Stimulated activated naive CD4-positive, alpha-beta T cell (primary cell): ENCODE measurements at regions not wholly inside any gene's neighbourhood (a gene's known extent, or its start where the extent isn't known, plus 50 kb on each side); places are given as distances from the start of the nearest gene placed in this dataset.

Experiments
- DNase-seq, 6 experiments: peaks; one replicate each; lab custom pipeline; 2025; lab: John Stamatoyannopoulos, UW

DNA sequence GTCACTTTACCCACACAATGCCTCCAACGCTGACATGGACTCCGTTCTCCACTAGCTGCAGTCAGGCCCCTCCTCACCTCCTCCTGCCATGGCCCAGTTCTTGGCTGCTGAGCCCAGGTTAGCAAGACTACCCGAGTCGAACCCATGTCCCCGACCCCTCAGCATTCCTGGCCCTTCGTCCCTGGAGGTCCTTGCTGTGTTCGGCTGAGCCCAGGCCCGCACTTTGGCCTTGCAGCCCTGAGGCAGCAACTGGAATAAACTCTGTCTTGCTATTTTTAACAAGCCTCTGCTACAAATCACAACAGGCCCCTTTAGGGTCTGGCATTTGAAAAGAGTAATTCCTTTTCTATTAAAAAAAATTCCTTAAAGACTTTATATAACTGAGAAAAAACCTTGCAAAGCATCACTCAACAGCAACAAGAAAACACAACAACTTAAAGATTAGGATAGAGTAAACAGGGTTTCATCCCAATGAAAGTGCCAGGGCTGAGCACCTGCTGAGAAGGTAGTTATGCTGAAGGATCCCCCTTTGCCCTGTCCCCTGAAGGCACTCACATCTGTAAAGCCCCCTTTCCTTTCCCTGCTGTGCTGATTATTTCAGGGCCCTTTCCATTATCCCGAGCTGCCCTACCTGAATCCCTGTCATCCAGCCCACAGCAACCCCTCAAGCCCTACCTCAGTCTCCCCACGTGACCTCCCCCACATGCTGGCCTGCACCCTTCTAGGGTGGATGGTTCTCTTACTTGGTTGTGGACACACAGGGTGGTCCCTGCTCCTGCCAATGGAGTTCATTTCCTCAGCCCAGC, 120.0 kb upstream of the SNTG2 start:
- DNase-seq: no peak

DNA sequence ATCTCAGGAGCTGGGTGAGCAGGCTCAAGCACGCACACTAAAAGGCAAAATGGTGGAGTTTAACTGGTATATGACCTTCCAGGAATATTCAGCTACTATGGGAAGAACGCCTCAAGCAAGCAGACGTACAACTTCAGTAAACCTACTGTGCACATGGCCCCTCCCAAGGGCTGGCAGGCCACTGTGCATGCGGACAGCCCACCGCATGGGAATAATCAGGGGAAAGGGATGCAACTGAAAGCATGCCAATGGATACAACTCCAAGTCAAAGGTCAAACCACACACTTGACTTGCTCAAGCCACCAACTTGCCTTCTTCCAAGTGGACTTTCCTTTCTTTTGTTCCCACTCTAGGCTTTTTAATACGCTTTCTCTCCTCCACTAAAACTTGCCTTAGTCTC, 121.6 kb upstream of the SNTG2 start:
- no peak for DNase-seq

DNA sequence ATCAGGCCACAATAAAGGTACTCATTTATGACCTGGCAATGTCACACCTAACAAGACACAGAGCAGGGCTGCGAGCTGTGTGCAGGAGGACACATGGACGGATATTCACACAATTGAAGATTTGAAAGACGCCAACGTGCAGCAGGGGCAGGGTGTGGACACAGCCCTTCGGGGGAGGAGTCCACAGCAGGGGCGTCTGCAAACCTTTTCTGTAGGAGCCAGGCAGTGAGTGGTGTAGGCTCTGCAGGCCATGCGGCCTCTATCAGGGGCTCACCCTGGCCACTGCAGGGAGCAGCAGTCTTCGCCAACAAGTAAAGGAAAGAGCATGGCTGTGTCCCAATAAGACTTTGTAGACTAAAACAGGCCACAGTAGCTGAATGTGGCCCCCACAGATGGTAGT, 125.7 kb upstream of the SNTG2 start:
- no peak for DNase-seq

DNA sequence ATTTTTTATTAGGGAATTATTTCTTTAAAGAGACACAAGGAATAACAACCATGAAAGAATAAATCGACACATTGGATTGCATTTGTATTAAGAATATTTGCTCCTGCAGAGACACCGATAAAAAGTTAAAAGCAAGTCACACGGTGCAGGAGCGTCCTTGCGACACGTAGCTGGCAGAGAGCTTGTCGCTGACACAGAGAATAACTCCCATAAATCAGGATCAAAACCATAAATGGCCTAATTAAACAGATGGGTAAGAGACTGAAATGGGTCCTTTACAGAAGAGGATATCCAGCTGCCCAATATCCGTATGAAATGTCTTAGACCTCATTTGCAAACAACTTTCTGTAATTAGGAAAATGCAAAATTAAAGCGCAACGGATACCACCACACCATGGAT, 126.1 kb upstream of the SNTG2 start:
- no peak for DNase-seq

DNA sequence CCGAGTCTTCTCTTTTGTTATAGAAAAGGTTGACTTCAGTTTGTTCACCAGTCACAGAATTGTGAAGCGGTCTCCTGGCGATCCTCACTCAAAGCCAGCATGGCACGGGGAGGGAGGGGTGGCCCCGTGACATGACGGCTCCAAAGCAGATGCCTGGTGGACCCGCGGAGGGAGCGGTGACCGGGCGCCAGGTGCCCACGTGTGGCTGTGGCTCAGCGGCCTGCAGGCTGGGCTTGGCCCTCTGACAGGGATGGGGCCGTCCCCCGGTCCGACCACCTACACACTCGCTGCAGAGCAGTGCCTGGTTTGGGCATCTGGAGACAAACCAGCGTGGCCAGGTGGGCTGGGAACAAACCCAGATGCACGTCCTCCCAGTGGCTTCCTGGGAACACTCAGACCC, 129.1 kb upstream of the SNTG2 start:
- DNase-seq: no peak

DNA sequence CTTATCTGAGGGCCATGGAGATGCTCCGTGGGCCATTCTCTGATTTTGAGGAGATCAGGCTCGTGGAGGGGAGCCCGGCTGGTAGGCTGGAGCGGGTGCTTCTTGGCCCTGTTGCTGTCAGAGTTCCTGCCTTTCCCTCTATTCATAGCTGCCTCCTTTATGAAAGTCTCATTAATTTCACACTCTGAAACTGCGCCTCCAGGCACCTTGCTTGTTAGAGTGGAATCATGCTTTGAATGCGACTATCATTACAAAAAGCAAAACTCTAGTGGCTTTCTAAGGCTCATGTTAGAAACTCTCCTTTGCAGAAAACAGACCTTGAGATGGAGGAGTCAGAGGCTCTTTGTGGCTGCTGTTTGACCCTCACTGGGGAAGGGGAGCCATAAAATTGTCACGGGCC, 131.0 kb upstream of the SNTG2 start:
- no peak for DNase-seq

DNA sequence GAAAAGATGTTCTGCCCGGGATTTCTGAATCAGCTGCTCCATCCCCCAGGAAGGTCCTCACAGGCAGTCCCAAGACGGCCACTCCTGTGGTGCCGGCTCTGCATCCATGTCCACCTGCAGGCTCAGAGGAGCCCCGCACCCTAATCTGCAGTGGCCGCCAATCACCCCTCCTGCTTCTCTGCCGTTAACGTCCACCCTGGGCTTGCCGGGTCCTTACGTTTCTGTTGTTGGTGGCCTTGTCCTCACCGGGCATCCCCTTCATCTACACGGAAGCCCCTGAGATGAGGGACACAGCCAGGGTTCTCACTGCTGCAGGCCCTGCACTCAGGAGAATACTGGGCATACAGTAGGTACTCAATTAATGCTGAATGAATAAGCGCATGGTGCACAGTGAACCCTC, 131.5 kb upstream of the SNTG2 start:
- no peak for DNase-seq

DNA sequence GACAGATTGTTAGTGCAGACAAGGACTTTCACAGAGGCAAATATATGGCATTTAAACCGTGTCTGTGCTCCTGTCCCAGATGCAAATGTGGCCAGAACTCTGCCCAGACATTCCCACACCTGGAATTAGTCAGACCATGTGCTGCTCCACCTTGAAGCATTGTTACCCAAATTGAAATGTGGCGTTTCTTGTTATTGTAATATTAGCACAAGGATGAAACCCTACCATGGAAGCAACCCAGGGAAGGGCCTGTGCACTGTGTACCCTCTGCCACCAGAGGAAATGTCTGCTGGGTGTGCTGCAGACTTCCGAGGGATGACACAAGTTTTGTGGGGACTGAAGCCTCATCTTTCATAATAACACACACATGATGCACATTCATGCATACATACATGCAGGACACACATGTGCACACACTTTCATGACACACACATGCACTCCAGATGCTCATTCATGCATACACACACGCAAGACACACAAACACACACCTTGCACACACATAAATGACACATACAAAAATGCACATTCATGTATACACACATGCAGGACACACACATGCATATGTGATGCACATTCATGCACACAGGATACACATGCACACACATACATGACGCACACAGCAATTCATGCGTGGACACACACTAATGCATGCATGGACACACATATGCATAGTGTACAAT, 133.2 kb upstream of the SNTG2 start:
- DNase-seq: no peak

DNA sequence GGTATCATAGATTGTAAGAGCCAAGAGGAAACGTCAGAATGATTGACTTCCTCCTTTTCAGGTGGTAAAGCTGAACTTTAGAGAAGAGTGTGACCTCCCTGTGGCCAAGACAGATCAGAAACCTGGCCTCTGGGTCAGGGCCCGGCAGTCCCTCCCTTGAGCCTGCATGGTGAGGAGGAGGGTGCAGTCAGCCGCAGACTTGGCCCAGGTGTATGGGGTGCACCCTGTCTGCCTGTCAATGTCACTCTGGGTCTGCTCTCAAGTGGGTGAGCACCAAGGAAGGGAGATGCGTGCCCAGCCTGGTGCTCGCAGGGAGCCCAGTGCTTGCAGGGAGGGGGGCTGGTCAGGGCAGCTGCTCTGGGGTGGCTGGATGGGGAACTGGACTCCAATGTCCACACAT, 134.4 kb upstream of the SNTG2 start:
- DNase-seq: no peak

DNA sequence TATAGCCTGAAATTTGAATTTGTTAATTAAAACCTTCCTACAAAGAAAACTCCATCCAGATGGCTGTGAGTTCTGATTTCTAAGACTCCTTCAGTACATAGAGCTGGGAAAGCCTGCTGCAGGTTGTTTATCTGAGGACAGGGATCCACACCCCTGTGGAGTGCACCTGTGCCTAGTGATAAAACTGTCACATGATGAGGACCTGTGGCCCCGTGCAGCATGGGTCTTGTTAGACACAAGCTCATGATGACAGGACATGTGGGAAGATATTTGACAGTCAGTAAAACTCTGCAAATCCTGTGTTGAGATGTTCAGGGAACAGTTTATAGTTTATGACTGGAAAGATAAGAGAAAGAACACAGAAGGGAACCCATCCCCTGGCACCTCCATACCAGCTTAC, 133.2 kb upstream of the TMEM18 start:
- DNase-seq: no peak

DNA sequence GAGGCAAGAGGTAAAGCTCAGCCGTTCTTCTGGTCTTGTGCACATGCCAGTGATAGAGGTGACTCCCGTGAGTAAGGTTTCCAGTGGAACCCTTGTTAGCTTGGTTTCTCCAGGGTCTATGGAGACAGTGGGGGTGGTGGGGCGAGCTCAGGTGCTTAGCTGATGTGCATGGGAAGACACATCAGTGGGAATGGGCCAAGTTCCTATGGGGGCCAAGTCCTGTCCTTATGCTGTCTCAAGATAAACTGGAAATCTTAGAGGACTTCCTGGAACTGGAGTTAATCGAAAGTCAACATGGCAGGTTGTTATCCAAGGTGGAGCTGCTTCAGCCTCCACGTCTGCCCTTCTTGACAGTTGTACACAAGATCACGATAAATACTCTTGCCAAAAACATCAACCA, 130.1 kb upstream of the TMEM18 start:
- no peak for DNase-seq

DNA sequence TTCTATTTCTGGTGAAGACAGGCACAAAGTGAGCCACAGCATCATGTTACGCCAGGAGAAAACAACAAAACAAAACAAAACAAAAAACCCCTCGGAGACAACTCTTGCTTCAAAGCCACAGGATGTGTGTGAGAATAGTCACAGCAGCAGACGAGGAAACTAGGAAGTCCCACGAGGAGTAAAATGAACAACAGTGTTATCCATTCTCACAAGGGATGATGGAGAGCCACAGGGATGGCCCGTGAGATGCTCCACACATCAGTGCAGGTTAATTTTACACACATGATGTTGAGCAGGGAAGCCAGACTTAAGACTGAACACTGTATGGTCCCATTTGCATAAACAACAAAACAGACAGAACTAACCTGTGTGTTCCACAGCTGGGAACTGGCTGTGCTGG, 128.5 kb upstream of the TMEM18 start:
- no peak for DNase-seq

DNA sequence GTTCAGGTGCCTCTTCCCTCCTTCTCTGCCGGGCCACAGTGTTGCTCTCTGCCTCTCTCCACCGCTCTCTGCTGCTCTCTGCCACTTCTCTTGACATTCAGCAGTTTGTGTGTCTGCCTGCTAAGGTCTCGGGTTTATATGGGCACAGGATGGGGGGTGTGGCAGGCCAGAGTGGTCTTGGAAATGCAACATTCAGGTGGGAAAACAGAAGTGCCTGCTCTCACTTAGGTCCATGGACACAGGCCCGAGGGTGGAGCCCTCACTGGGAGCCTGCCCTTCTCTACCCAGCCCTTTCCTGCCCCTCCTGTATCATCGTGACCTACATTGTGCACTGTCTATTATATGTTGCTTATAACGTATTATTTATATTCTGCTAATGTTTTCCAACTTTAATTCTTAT, 120.8 kb upstream of the TMEM18 start:
- no peak for DNase-seq

DNA sequence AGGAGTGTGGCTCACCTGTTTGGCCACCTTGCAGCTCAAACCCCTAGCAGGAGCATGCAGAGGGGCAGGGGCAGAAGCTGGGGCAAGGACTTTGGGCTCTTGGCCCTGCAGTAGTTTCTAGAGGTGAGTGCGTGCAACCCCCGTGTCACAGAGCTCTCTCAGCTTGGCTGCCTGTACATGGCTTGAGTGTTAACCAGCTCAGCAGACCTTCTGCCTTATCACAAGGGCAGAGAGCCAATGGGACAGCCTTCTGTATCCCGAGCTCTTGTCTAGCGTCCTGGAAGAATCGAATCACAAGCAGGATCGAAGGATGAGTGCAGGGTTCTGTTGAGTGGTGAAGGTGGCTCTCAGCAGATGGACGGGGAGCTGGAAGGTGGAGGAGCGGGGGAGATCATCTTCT, 120.3 kb upstream of the TMEM18 start:
- DNase-seq: no peak

DNA sequence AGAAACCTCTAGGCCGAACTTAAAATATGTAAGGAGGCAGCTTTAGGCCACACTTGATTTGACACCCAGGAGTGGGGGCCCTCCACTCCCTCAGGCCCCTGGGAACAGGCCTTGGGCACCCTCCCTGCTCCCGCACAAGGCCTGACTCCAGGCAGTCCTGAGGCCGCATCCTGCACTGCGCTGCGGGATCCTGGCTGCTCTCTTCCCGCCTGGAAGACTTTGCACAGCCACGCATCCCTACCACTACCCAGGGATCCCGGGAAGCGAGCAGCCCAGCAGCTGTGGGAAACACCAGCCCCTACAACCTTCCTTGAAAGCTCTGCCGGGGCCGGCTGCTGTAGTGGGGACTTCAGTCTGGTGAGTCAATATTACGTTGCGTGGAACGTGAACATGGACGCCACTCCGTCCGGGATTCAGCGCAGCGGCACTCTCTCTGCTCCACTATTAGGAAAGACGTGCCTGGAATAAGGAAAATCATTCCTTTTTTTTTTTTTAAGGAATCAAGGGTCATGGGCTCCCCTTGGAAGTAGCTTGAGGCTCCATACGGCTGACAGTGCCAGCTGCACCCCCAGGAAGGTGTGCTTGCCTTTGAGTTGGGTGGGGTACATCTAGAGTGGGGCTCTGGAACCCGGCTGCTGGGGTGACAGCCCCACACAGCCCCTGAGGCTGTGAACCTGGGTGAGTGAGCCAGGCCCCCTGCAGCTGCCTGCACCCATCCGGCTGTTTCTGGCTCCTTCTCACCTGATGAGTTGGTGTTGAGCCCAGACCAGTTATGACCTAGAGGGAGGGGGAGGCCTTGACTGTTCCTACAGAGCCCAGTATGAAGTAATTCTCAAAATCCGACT, 119.2 kb upstream of the TMEM18 start:
- no peak for DNase-seq

DNA sequence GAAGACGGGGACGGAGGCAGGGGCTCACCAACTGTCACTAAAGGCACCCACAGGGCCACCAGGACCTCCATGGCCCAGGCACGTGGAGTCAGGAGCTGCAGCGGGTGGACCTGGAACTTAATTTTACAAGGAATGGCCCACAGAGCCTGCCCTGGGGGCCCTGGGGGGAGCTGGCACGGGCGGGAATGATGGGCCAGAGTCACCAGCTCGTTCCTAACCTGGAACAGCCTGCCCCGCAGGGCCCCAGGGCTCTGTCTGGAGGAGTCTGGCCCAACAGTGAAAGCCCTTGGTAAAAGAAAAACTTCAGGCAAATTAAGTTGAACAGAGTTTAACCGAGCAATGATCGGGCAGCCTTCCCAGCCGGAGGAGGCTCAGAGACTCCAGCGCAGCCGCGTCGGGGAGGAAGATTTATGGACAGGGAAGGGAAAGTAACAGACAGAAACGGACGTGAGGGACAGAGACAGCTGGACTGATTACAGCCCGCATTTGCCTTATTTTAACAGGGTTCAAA, 118.4 kb upstream of the TMEM18 start:
- DNase-seq: no peak

DNA sequence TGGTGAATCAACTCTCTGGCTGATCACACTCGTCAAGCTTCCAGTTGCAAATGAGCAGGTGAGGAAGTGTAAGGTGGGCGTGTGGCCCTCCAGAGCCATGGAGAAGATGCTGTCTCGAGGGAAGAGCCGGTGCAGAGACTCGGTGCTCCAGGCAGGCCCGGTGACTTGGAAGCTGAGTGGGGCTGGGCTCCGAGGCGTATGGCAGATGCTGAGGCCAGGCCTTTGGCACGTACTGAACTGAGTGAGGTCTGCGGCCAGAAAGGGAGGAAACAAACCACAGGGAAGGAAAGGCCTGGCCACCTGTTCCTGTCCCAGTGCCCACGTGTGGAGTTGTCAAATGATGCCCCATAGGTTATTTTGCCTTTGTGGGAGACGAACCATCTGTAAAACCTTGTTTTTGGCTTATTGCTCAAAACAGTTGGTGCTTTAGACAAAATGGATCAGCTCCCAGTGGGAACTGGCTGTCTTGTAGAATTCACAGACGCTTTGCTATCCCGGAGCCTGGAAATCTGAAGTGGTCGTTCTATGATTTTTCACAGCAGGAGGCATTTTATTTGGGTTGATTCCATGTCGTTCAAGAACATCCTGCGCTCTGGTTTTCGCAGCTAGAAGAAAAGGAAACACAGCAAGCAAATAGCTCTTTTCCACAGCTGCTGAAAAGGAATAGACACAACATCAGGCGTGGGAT, 117.5 kb upstream of the TMEM18 start:
- DNase-seq: no peak

DNA sequence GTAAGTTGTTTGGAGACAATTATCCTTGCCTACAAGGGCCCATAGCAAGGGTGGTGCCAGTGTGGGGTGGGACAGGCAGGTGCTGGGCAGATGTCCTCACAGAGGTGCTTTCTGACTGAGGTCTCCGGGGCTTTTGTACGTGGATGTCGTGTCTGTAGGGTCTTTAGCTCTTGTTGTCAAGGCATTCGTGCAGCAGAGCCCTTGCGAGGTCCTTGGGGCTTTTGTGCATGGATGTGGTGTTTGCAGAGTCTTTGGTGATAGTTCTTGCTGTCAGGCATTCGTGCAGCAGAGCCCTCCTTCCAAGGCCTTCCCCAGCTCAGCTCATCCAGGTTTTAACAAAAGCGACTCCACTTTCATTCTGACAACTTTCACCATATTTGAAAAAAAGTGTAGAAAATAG, 116.0 kb upstream of the TMEM18 start:
- DNase-seq: no peak

DNA sequence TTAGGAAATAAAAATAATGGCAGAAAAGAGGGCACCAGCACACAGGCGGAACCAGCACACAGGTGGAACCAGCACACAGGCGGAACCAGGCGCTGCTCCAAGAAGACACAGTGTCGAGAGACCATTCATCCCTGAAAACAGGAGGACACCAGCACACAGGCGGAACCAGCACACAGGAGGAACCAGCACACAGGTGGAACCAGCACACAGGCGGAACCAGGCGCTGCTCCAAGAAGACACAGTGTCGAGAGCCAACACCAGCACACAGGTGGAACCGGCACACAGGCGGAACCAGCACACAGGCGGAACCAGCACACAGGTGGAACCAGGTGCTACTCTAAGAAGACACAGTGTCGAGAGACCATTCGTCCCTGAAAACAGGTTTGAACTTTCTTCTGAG, 115.5 kb upstream of the TMEM18 start:
- DNase-seq: no peak

DNA sequence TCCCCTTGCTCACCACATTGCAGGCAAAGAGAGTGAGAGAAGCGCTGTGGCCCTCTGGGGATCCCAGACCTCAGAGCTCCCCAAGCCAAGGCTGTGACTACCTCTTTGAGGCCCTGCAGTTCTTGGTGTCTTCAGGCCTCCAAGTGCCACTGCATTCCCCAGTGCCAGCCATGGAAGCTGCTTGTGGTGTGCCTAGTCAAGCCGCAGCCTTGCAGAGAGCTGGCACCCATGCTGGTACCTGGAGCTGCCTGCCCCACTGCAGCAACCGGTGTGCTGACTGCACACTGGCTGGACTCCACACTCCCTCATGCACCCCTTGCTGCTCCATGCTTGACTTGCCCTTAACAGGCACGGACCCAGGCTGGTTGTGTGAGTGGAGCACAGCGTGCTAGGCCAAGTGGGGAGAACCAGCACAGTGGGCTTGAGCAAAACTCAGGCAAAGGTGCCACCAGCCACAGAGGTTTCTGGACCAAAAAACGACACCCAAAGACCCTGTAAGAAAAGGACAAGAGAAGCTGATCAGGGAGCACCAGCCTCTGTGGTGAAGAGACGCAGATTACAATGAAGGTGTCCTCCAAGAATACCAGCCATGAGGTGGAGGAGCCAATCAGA, 113.5 kb upstream of the TMEM18 start:
- DNase-seq: no peak

DNA sequence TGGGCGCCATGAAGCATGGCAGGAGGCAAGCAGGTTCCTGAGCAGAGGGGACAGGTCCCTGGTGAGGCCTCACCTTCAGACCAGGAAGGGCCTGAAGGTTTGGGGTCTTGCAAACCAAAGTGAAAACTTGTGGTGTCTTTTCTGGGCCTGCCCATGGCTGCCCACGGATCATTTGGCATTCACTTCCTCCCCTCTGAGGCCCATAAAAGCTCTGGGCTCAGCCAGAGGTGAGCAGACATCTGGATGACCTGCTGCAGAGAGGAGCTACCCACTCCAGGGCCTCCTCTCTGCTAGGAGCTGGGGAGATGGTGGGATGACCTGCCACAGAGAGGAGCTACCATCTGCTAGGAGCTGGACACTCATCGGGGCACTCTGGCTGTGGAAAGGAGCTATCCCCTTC, 112.9 kb upstream of the TMEM18 start:
- no peak for DNase-seq

DNA sequence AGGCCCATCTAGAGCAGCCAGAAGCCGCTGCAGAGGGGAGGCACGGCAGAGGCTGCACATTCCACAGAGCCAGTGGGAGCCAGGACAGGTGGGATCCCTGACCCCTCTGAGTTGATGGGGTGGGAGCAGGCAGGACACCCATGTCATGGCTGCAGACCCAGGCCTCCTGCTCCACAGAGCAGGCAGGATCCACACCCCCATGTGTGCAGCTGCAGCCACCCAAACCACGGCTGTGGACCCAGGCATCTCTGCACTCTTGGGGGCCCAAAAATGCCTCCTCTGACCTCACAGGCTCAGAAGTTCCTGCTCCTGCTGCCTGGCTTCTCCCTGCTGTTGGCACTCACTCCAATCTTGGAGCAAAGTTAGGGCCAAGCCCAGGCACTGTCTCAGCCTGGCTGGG, 112.3 kb upstream of the TMEM18 start:
- DNase-seq: no peak
